Erythroblast (primary cell): ENCODE measurements at regions not wholly inside any gene's neighbourhood (a gene's known extent, or its start where the extent isn't known, plus 50 kb on each side); places are given as distances from the start of the nearest gene placed in this dataset.

Experiments
- GATA1 ChIP-seq: IDR thresholded peaks from 2 replicates; pipeline ENCODE4 v1.6.1; 2011; ENCODE audit warnings: low read depth, mild to moderate bottlenecking, control low read depth, low read length, moderate library complexity
- POLR2A ChIP-seq: IDR thresholded peaks from 2 replicates; pipeline ENCODE4 v1.6.1; 2011; ENCODE audit warnings: mild to moderate bottlenecking, low read length

DNA sequence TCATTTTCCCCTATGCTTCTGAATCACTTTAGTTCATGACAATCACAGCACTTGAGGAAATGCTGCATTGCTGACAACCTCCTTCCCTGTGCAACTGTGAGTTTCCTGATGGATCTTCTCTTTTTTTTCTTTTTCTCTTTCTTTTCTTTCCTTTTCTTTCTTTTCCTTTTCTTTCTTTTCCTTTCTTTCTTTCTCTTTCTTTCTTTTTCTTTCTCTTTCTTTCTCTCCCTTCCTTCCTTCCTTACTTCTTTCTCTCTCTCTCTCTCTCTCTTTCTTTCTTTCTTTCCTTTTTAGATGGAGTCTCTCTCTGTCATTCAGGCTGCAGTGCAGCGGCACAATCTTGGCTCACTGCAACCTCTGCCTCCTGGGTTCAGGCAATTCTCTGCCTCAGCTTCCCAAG lies 247.9 kb upstream of the HTR2A start:
- no peak for TF ChIP-seq POLR2A
- TF ChIP-seq GATA1, result no peak
